HG02642 (cell line): ENCODE measurements at regions not wholly inside any gene's neighbourhood (a gene's known extent, or its start where the extent isn't known, plus 50 kb on each side); places are given as distances from the start of the nearest gene placed in this dataset.

ENCODE experiments used
- ATAC-seq: cut with Tn5 transposase; IDR thresholded peaks from one replicate; pipeline ENCODE4 v1.9.1; 2021; ENCODE audit warnings: mild to moderate bottlenecking; ENCODE audit not compliant: unreplicated experiment, poor library complexity

DNA sequence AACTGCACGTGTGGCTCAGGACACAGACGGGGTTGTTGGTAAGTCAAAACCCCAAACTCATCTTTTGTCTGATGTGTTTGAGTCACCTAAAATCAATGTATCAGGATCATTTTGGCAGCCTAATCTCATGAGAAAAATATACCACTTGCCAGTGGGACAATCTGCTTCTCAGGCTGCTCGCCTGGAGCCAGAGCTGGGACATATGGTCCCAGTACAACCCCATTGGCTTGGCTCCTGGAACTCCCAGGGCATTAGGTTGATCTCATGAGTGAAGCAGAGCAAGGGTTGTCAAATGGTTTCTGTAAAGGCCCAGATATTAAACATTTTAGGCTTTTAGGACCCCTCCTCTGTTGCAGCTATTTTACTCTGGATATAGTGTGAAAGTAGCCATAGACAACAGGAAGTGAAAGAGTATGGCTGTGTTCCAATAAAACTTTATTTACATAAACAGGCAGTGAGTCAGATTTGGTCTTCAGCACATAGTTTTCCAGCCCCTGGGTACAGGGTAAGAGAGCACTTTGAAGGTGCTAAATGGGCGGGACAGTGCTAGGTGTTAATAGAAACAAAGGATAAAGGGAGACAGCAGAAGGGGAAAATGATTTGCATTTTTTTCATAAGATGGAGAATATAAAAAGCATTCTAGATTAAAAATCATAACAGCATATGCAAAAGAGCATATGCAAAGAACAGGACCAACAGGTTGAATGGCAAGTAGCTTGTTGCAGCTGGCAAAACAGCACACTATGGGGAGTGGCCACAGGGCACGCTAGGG is 290.8 kb downstream of the KCNS3 start:
- no peak for ATAC-seq

DNA sequence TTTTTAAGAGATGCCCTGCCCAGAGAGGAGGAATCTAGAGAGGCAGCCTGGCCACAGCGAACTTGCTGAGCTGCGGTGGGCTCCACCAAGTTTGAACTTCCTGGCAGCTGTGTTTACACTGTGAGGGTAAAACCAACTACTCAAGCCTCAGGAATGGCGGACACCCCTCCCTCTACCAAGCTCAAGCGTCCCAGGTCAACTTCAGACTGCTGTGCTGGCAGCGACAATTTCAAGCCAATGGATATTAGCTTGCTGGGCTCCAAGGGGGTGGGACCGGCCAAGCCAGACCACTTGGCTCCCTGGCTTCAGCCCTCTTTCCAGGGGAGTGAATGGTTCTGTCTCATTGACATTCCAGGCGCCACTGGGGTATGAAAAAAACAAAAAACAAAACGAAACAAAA is 289.4 kb downstream of the KCNS3 start:
- no peak for ATAC-seq

DNA sequence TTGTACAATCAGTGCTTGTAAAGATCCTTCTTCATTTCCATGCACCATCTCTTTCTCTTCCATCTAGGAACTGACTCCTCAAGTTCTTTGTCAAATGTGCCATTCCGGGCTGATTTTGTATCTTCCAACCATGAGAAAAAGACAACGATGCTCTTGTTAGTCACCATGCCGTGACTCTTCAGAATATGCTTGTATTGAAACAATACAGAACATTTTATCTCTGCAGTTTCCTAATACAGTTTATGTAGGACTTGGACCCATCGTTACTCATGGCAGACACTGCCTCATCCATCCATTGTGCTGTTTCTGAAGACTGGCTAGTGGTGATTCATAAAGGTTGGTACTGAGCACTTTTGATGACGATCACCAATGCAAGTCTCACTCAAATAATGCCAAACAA is 283.2 kb downstream of the KCNS3 start:
- ATAC-seq, result no peak

DNA sequence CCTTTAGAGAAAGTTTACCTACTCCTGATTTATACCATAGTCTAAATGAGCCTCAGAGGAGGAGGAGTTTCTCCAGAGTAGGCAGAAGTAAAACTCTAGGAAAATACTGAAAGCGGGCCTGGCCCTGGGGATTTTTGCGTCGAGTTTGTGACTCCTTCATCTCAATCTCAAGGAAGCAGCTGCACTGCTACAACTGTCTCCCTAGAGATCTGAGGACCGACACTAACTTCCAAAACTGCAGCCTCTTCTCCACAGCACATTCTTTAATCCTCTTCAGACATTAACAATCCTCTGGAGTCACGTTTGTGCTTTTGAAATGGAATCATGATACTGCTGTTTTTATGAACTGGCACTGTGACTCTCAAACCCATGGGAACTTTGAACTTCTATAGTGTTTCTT is 281.4 kb downstream of the KCNS3 start:
- no peak for ATAC-seq

DNA sequence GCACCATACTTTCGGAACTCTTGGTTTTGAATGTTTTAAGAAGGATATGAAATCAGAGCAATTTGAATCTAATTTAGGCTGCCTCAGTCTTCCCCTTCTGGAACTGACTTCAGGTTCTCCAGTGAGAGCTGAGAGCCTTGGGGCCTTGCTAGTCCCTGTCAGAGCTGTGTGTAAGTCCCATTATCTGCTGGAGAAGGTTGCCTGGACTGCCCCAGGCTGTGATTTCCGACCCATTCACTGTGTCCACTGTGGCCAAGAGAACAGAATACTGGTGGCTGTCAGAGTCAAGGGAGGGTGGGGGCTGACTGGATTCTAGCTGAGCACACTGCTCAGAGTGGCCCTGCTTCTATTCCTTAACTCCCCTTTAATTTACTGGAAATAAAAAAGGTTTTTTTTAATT is 278.0 kb downstream of the KCNS3 start:
- ATAC-seq, result no peak

- ATAC-seq, result no peak
Observed at GRCh38 chr2:18156002-18156401, 277.5 kb downstream of the KCNS3 start.

DNA sequence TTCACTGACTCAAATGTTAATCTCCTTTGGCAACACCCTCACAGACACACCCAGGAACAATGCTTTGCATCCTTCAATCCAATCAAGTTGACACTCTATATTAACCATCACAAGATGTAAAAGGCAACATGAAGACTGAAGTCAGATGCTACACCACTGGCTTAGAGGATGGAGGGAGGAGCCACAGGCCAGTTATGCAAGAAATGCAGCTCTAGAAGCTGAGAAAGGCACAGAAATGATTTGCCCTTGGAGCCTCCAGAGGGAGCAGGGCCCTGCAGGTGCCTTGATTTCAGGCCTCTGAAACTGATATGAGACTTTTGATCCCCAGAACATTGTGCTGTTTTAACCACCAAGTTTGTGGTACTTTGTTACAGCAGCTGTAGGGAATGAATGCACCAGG is 276.3 kb downstream of the KCNS3 start:
- no peak for ATAC-seq

- ATAC-seq, result no peak
Observed at GRCh38 chr2:18154259-18154658, 275.8 kb downstream of the KCNS3 start.

- no peak for ATAC-seq
Observed at GRCh38 chr2:18153741-18154140, 275.3 kb downstream of the KCNS3 start.

DNA sequence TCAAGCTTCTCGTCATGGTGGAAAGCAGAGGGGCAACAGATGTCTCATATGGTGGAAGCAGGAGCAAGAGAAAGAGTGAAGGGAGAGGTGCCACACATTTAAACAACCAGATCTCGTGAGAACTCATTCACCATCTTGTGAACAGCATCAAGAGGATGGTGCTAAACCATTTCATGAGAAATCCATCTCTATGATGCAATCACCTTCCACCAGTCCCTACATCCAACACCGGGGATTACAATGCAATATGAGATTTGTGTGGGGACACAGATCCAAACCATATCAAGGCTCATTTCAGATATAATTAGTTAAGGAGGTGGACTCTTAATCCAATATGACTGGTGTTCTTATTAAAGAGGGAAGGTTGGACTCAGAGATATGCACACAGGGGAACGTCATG is 272.8 kb downstream of the KCNS3 start:
- ATAC-seq, result no peak

GRCh38 chr2:18149660-18150246 is 271.3 kb downstream of the KCNS3 start:
- ATAC-seq, result no peak

DNA sequence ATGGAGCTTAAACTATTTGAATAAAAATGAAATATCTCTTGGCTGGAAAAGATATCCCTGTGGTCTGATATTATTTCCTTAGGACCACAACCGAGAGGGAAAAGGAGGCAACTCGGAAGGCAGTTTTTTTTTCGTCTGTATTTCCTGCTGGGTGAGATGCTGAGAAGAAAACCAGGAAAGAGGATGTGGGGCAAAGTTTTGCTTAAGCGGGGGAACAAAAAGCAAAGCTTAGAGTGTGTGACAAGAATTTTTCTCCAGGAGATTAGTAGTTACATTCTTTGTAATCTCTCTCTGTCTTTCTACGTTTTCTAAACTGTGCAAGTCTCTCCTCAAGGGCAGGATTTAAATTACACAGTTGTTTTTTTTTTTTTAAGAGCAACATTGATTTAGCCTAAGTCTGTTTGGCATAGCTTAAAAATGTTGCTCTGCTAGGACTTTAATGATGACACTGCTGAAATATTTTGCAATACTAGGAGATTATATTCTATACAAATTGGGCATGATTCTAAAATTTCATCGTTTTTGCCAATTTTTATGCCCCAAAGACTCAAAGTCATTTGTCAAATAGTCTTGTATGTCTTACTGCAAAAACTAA is 258.5 kb downstream of the KCNS3 start:
- ATAC-seq, result no peak

DNA sequence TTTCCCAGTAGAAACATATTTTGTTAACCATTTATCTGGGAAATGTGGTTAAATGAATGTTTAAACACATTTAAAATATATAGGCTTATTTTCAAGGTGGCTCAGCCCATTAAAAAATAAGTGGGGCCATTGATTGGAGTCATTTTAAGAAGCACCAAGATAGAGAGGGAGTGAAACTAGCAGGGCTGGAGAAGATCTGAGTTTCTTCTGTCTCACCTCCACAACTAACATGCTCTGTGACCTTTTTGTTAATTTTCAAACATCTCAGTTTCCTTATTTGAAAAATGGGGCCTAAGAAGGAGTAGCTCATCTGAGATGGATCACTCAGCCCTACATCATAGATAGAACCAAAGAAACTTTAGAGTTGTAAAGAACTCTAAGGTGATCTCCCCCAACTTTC is 254.8 kb downstream of the KCNS3 start:
- ATAC-seq, result no peak

DNA sequence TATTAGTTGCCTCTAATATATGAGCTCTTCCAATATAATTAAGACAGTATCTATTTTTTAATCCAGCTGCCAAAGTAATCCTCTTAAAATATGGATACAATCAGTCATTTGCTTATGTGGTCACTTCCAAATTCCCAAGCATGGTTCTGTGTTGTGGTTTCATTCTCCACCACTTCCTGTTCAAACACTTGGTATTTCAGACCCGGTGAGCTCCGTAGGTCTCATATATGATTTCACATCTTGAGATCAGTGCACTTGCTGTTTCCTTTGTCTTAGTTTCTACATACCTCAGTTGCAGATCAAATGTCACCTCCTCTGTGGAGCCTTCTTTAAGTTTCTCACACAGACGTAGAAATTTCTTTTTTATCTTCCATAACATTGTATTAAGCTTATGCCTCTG is 254.2 kb downstream of the KCNS3 start:
- ATAC-seq, result no peak

DNA sequence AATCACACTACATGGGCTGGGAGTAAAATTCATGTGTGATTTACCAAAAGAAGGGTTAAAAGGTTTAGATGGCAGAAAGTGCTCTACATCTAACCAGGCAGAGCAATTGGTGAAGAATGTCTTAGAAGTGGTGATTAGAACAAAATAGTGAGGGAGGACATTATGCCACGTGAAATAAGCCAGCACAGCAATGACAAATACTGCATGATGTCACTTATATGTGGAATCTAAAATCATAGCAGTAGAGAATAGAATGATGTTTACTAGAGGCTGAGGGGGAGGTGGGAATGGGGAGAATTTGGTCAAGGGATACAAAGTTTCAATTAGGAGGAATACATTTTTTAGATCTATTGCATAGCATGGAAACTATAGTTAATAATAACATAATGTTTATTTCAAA is 253.3 kb downstream of the KCNS3 start:
- no peak for ATAC-seq

GRCh38 chr2:18129348-18129747 is 250.9 kb downstream of the KCNS3 start:
- no peak for ATAC-seq

DNA sequence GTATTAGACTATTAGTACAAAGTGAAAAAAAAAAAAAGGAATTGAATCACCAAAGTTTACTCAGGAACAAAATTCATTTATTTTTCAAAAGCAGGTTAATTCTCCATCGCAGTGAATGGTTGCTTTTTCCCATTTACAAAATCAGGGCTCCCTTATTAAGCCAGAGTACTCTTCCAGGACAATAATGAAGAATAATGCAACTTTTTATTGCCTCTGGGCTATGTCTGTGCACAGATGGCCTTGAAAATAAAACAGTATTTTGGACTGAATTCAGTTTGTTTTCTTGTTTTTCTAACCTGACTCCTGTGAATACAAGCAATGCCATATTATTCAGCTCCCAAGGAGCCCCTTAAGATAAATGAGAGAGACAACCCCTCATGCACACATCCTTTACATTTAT is 246.8 kb downstream of the KCNS3 start:
- ATAC-seq, result no peak

GRCh38 chr2:18124116-18124835 is 245.8 kb downstream of the KCNS3 start:
- no peak for ATAC-seq

DNA sequence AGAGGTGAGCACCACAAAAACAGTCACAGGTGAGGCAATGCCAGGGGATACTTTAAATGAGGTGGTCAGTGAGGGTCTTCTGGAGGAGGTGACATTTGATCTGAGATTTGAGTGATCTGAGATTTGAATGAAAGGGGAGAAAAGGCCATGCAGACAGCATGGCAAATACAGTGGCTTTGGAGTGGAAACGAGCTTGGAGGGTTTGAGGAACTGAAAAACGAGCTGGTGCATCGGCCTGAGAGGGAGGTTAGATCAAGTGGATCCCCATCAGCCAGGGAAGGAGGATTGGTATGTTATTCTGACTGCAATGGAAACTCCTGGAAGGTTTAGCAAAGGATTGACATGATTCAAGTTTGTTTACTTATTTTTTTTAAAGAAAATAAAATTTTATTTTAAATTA is 245.1 kb downstream of the KCNS3 start:
- no peak for ATAC-seq

DNA sequence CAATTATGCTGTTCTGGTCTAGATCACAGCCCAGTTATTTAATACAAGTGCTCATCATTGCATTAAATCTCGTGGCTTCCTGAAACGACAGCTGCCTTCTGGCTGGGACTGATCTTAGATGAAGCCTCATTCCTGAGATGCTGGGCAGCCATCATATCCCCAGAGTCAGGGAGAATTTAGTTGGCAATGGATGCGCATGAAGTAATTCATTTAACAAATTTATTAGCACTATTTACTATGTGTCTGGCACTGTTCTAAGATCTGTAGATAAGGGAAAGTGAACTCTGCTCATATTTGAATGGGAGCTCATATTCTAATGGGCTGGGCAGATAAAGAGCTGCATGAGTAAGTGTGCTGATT is 244.7 kb downstream of the KCNS3 start:
- ATAC-seq, result no peak

DNA sequence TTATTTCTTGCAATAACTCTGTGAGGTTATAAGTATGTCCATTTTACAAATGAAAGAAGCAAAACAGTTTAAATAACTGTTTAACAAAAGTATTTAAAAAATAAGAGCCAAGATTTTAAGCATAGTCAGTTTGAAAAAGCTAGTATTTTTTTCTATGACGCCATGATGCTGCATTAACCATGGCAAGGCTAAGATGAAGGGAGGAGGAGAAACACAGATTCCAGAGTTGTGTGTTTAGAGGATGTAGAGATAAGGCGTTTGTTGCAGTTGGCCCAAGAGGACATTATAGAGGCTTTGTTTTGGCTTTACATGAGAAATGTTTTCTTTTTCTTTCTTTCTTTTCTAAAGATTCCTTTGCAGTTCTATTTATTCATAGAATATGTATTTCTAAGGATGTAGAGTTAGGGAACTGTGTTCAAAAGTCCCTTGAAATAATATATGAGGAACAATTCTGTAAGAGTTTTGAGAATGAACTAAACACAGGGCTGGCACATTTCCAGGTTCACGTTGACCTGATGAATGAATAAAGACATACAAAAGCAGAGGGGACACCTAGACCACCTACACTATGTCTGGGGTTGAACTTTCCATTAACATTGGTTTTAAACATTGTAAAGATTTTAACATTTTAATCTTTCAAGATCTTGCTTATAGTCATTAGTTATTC is 244.2 kb downstream of the KCNS3 start:
- no peak for ATAC-seq
